ENCODE measurements at regions not wholly inside any gene's neighbourhood (a gene's known extent, or its start where the extent isn't known, plus 50 kb on each side); places are given as distances from the start of the nearest gene placed in this dataset.

DNA sequence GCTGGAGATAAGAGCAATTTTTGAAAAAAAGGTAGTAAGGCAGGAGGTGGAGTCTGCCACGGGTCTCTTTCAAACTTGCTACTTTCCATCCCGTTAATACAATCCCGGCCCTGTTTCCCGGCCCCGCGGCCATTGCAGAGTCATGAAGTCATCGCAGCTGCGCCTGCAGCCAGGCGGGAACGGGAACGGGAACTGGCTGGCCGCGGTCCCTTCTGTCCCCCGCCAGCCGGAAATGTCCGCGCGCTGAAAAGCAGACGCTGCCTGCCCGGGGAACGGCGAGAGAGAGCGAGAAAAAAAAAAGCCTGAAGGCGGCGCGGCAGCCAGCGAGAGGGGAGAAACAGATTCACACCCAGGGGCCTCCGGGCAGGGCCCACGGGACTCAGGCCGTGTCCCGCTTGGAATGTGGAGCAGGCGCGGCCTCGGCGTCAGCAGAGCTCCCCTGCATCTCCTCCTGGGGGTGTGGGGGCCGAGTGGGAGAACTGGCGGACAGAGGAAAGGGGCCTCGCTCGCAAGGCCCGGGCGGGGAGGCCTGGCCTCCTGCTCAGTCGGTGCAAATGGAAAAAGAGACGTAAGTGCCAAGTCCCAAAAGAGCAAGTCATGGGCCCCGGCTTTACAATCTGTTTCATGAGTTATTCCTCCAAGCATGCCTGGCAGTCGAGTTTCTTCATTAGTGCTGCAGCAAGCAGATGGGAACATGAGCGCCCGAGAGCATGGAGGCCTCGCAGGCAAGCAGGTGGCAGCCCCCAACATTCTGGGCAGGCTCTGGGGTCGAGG is 201.2 kb upstream of the GAS1 start:
- H3K4me1 ChIP-seq = peaks cover 20% of the 10 kb centered on the region
- peak overlapping the region; percentile 94 for H3K27ac ChIP-seq
- peak overlapping the region; percentile 66 for H3K4me3 ChIP-seq
- intact Hi-C loops (cut with DNase I) = loop anchor here in 1 of 2 donors (5.0 kb wide), 1 partner anchor 61 kb away; no protein-coding TSS in a partner anchor
- H3K36me3 ChIP-seq (ENCODE audit: insufficient read depth in 1 of 2, low read depth in 1 of 2) = no peaks in the 10 kb centered on the region
- peak; percentile 91 to 96 (median 92) for ATAC-seq
- WGBS, 3 donors = 4 to 5% (median 4%) methylated on average over 45 to 49 of the region's 49 CpGs
- TF ChIP-seq, protein P1, sequence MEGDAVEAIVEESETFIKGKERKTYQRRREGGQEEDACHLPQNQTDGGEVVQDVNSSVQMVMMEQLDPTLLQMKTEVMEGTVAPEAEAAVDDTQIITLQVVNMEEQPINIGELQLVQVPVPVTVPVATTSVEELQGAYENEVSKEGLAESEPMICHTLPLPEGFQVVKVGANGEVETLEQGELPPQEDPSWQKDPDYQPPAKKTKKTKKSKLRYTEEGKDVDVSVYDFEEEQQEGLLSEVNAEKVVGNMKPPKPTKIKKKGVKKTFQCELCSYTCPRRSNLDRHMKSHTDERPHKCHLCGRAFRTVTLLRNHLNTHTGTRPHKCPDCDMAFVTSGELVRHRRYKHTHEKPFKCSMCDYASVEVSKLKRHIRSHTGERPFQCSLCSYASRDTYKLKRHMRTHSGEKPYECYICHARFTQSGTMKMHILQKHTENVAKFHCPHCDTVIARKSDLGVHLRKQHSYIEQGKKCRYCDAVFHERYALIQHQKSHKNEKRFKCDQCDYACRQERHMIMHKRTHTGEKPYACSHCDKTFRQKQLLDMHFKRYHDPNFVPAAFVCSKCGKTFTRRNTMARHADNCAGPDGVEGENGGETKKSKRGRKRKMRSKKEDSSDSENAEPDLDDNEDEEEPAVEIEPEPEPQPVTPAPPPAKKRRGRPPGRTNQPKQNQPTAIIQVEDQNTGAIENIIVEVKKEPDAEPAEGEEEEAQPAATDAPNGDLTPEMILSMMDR (IDR thresholded peaks at IDR 0.05) = no peak
- H3K27me3 ChIP-seq (ENCODE audit: insufficient read depth in 3 of 3, low read length in 2 of 3) = no peaks in the 10 kb centered on the region
- DNase-seq = peak; percentile 88 to 92
- no peaks in the 10 kb centered on the region for H3K9me3 ChIP-seq

DNA sequence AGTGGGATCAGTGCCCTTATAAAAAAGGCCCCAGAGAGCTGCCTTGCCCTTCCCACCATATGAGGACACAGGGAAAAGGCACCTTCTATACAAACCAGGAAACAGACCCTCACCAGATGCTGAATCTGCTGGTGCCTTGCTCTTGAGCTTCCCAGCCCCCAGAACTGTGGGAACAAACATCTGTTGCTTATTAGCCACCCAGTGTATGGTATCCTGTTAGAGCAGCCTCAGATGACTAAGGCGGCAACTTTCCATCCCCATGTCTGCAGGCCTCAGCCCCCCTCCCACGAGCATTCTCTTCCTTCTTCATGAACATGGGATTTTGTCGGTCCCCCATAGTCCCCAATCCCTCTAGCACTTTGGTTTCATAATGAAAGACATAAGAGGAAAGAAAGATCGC is 202.5 kb upstream of the GAS1 start:
- no peaks in the 10 kb centered on the region for H3K27me3 ChIP-seq (ENCODE audit: insufficient read depth in 3 of 3, low read length in 2 of 3)
- no peaks in the 10 kb centered on the region for H3K9me3 ChIP-seq
- intact Hi-C loops (cut with DNase I) = loop anchor here in 1 of 2 donors (5.0 kb wide), 1 partner anchor 62 kb away; no protein-coding TSS in a partner anchor
- no peak overlapping the region for H3K4me3 ChIP-seq
- no peaks in the 10 kb centered on the region for H3K36me3 ChIP-seq (ENCODE audit: insufficient read depth in 1 of 2, low read depth in 1 of 2)
- DNase-seq = no peak
- ATAC-seq = no peak
- peak overlapping the region; percentile 94 for H3K27ac ChIP-seq
- TF ChIP-seq, protein P1 (IDR thresholded peaks at IDR 0.05) = no peak
- WGBS, 3 donors = 73 to 95% (median 91%) methylated on average over 4 of the region's 4 CpGs
- H3K4me1 ChIP-seq = peaks cover 20% of the 10 kb centered on the region

DNA sequence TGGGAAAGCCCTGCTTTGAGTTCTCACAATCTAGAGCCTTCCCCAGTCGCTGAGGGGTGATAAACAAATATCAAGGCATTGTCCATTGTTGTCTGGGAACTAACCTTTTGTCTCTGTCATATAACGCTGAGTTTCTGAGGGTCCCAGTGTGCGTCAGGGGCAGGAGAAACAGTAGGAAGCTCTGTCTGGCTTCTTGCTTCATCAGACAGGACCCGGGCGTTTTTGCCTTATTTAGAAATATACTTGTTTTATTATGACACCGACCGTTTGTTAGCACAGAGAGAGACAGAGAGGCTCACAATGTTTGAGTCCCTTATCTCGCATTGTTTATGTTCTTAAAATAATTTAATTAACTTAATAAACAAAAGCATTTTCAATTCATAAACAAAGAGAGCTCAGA is 204.9 kb upstream of the GAS1 start:
- ATAC-seq (no peak), DNase-seq (no peak)
- no peak overlapping the region for H3K4me3 ChIP-seq
- TF ChIP-seq, protein P1 (IDR thresholded peaks at IDR 0.05) = no peak
- no peaks in the 10 kb centered on the region for H3K9me3 ChIP-seq
- peaks cover 22% of the 10 kb centered on the region for H3K4me1 ChIP-seq
- 84 to 88% (median 84%) methylated on average over 8 of the region's 8 CpGs for WGBS, 3 donors
- no peaks in the 10 kb centered on the region for H3K36me3 ChIP-seq (ENCODE audit: insufficient read depth in 1 of 2, low read depth in 1 of 2)
- H3K27me3 ChIP-seq (ENCODE audit: insufficient read depth in 3 of 3, low read length in 2 of 3) = no peaks in the 10 kb centered on the region
- intact Hi-C loops (cut with DNase I) = no loop called here
- H3K27ac ChIP-seq = no peak overlapping the region

DNA sequence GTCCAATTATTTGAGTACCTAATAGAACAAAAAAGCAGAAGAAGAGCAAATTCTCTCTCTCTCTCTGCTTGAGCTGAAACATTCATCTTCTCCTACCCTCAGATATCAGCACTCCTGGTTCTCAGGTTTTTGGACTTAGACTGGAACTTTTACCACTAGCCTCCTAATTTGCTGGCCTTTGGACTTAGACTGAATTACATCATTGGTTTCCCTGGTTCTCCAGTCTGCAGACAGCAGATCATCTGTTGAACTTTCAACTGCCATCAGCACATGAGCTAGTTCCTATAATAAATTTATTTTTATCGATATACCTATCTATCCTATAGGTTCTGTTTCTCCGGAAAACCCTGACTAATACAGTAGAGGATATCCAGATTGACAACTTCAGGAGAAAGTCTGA is 208.9 kb upstream of the GAS1 start:
- no peaks in the 10 kb centered on the region for H3K27me3 ChIP-seq (ENCODE audit: insufficient read depth in 3 of 3, low read length in 2 of 3)
- H3K9me3 ChIP-seq = no peaks in the 10 kb centered on the region
- TF ChIP-seq, protein P1 (IDR thresholded peaks at IDR 0.05) = no peak
- WGBS, 3 donors = 97 to 99% (median 98%) methylated on average over 2 of the region's 2 CpGs
- H3K36me3 ChIP-seq (ENCODE audit: insufficient read depth in 1 of 2, low read depth in 1 of 2) = no peaks in the 10 kb centered on the region
- peaks cover 32% of the 10 kb centered on the region for H3K4me1 ChIP-seq
- no peak overlapping the region for H3K4me3 ChIP-seq
- DNase-seq (no peak), ATAC-seq (no peak)
- H3K27ac ChIP-seq = no peak overlapping the region
- intact Hi-C loops (cut with DNase I) = no loop called here

Data from psoas muscle (tissue), 7 donors.